Left colon (tissue), 2 donors: ENCODE measurements at regions not wholly inside any gene's neighbourhood (a gene's known extent, or its start where the extent isn't known, plus 50 kb on each side); places are given as distances from the start of the nearest gene placed in this dataset.

Experiments used
- ATAC-seq: fragments of 200-7000 bp; cut with Tn5 transposase; one replicate; pipeline ENCODE4 v1.9.1; 2020; ENCODE audit warnings: mild to moderate bottlenecking, moderate library complexity
- DNase-seq, 2 donors: peaks; one replicate each; pipeline ENCODE4 v3.0.0-alpha.2; 2020
- intact Hi-C, 2 donors: fragments of 100-400 bp; cut with DNase I in 1 of 2; cut with micrococcal nuclease in 1 of 2; formaldehyde crosslinking; loops; one replicate each; pipeline versions ENCODE4 v1.11.2 to v1.14.0; 2022; cut with DNase I, micrococcal nuclease
- donor health status: DM: no; HTN: no; CAD: no.
- donor health status: DM: yes; HTN: yes; CAD: no.

GRCh38 chr10:90328459-90328858 is 529.4 kb downstream of the HTR7 start:
- ATAC-seq (no peak), DNase-seq (no peak)
- intact Hi-C loops: no loop called here

GRCh38 chr10:90328896-90329295 is 528.9 kb downstream of the HTR7 start:
- no peak for DNase-seq
- intact Hi-C loops: no loop called here
- no peak for ATAC-seq

GRCh38 chr10:90337316-90337715 is 520.5 kb downstream of the HTR7 start:
- intact Hi-C loops: no loop called here
- DNase-seq (no peak), ATAC-seq (no peak)

- intact Hi-C loops: no loop called here
- no peak for DNase-seq
- ATAC-seq: no peak
These were observed 515.4 kb downstream of the HTR7 start for GRCh38 chr10:90342480-90342879.

- intact Hi-C loops: no loop called here
- no peak for ATAC-seq
- no peak for DNase-seq
These were observed 513.6 kb downstream of the HTR7 start for GRCh38 chr10:90344226-90344625.

GRCh38 chr10:90347239-90347638 is 510.6 kb downstream of the HTR7 start:
- no peak for ATAC-seq
- intact Hi-C loops: no loop called here
- DNase-seq: no peak

GRCh38 chr10:90350122-90350521 is 507.7 kb downstream of the HTR7 start:
- no peak for ATAC-seq
- intact Hi-C loops: no loop called here
- DNase-seq: no peak

- intact Hi-C loops: no loop called here
- ATAC-seq (no peak), DNase-seq (no peak)
These were observed 505.6 kb downstream of the HTR7 start for GRCh38 chr10:90352288-90352687.

- ATAC-seq: no peak
- no peak for DNase-seq
- intact Hi-C loops: no loop called here
These were observed 502.9 kb downstream of the HTR7 start for GRCh38 chr10:90354914-90355313.

- no peak for ATAC-seq
- intact Hi-C loops: no loop called here
- no peak for DNase-seq
These were observed 493.9 kb downstream of the HTR7 start for GRCh38 chr10:90363799-90364483.

GRCh38 chr10:90372451-90372850 is 485.4 kb downstream of the HTR7 start:
- DNase-seq (no peak), ATAC-seq (no peak)
- intact Hi-C loops: no loop called here

GRCh38 chr10:90373911-90374310 is 483.9 kb downstream of the HTR7 start:
- ATAC-seq: no peak
- no peak for DNase-seq
- intact Hi-C loops: no loop called here

- intact Hi-C loops: no loop called here
- no peak for DNase-seq
- no peak for ATAC-seq
These were observed 479.2 kb downstream of the HTR7 start for GRCh38 chr10:90378524-90379076.

GRCh38 chr10:90381468-90381867 is 476.4 kb downstream of the HTR7 start:
- intact Hi-C loops: no loop called here
- no peak for DNase-seq
- ATAC-seq: no peak

GRCh38 chr10:90389876-90390275 is 468.0 kb downstream of the HTR7 start:
- no peak for DNase-seq

GRCh38 chr10:90394311-90394710 is 463.5 kb downstream of the HTR7 start:
- ATAC-seq (no peak), DNase-seq (no peak)
- intact Hi-C loops: no loop called here

More at GRCh38 chr10:90389876-90390275, 468.0 kb downstream of the HTR7 start:
- no peak for ATAC-seq
- intact Hi-C loops: no loop called here

GRCh38 chr10:90396721-90397120 is 461.1 kb downstream of the HTR7 start:
- ATAC-seq: no peak
- DNase-seq: no peak
- intact Hi-C loops: no loop called here

GRCh38 chr10:90398566-90398965 is 459.3 kb downstream of the HTR7 start:
- DNase-seq (no peak), ATAC-seq (no peak)
- intact Hi-C loops: no loop called here

GRCh38 chr10:90399782-90400181 is 458.1 kb downstream of the HTR7 start:
- ATAC-seq (no peak), DNase-seq (no peak)
- intact Hi-C loops: no loop called here

GRCh38 chr10:90403211-90404000 is 454.4 kb downstream of the HTR7 start:
- no peak for ATAC-seq

More at GRCh38 chr10:90403211-90404000, 454.4 kb downstream of the HTR7 start:
- no peak for DNase-seq
- intact Hi-C loops: no loop called here
